Trophoblast cell (in vitro differentiated cells and primary cell): ENCODE measurements at regions not wholly inside any gene's neighbourhood (a gene's known extent, or its start where the extent isn't known, plus 50 kb on each side); places are given as distances from the start of the nearest gene placed in this dataset.

Experiments
- DNase-seq, 2 donors: peaks; one replicate each; pipeline ENCODE4 v3.0.0-alpha.2; 2016
- H2AFZ ChIP-seq: 2 replicates; pipeline ENCODE4 v1.6.1; 2013; ENCODE audit warnings: low read length, moderate library complexity, mild to moderate bottlenecking; ENCODE audit not compliant: insufficient read depth, poor library complexity
- H2AK5ac ChIP-seq: 2 replicates; pipeline ENCODE4 v1.6.1; 2013; ENCODE audit warnings: mild to moderate bottlenecking, low read length
- H2BK120ac ChIP-seq: 2 replicates; pipeline ENCODE4 v1.6.1; 2013; ENCODE audit warnings: low read length, mild to moderate bottlenecking, moderate library complexity; ENCODE audit not compliant: insufficient read depth, poor library complexity
- H2BK12ac ChIP-seq: 2 replicates; pipeline ENCODE4 v1.6.1; 2013; ENCODE audit warnings: mild to moderate bottlenecking, low read length, moderate library complexity
- H2BK5ac ChIP-seq: 2 replicates; pipeline ENCODE4 v1.6.1; 2013; ENCODE audit warnings: low read length, low read depth, moderate library complexity, mild to moderate bottlenecking; ENCODE audit not compliant: poor library complexity
- H3K14ac ChIP-seq: 2 replicates; pipeline ENCODE4 v1.6.1; 2013; ENCODE audit warnings: mild to moderate bottlenecking, low read length
- H3K18ac ChIP-seq: 2 replicates; pipeline ENCODE4 v1.6.1; 2013; ENCODE audit warnings: mild to moderate bottlenecking, low read length
- H3K23ac ChIP-seq: 2 replicates; pipeline ENCODE4 v1.6.1; 2013; ENCODE audit warnings: low read length
- H3K27ac ChIP-seq: 2 replicates; pipeline ENCODE4 v1.5.1; 2013; ENCODE audit warnings: low read depth, mild to moderate bottlenecking, inconsistent platforms, low read length, moderate library complexity
- H3K27me3 ChIP-seq: 2 replicates; pipeline ENCODE4 v1.6.1; 2013; ENCODE audit warnings: inconsistent platforms, mild to moderate bottlenecking, low read length, moderate library complexity; ENCODE audit not compliant: insufficient read depth
- H3K36me3 ChIP-seq, 2 experiments: 1 replicate in 1 of 2; 2 replicates in 1 of 2; pipeline ENCODE4 v1.6.1; 2013; ENCODE audit warnings: low read length in 2 of 2, mild to moderate bottlenecking in 2 of 2, moderate library complexity in 1 of 2; ENCODE audit not compliant: insufficient read depth in 2 of 2, control insufficient read depth in 1 of 2
- H3K4ac ChIP-seq: 2 replicates; pipeline ENCODE4 v1.6.1; 2013; ENCODE audit warnings: low read depth, mild to moderate bottlenecking, low read length, moderate library complexity
- H3K4me1 ChIP-seq, 2 experiments: 1 replicate in 1 of 2; 2 replicates in 1 of 2; pipeline ENCODE4 v1.6.1; 2013; ENCODE audit warnings: low read length in 2 of 2, mild to moderate bottlenecking in 2 of 2, moderate library complexity in 1 of 2; ENCODE audit not compliant: insufficient read depth in 2 of 2, control insufficient read depth in 1 of 2
- H3K4me2 ChIP-seq: 2 replicates; pipeline ENCODE4 v1.6.1; 2013; ENCODE audit warnings: inconsistent platforms, mild to moderate bottlenecking, low read length, moderate library complexity
- H3K4me3 ChIP-seq: 2 replicates; pipeline ENCODE4 v1.5.1; 2013; ENCODE audit warnings: mild to moderate bottlenecking, low read depth, low read length, inconsistent platforms
- H3K79me1 ChIP-seq: one replicate; pipeline ENCODE4 v1.6.1; 2013; ENCODE audit warnings: low read length
- H3K79me2 ChIP-seq: 2 replicates; pipeline ENCODE4 v1.6.1; 2013; ENCODE audit warnings: low read length, mild to moderate bottlenecking; ENCODE audit not compliant: control insufficient read depth, insufficient read depth, poor library complexity
- H3K9ac ChIP-seq: 2 replicates; pipeline ENCODE4 v1.6.1; 2013; ENCODE audit warnings: mild to moderate bottlenecking, low read length
- H3K9me3 ChIP-seq: 2 replicates; pipeline ENCODE4 v1.6.1; 2013; ENCODE audit warnings: low read depth, mild to moderate bottlenecking, control low read depth, inconsistent platforms, low read length; ENCODE audit not compliant: insufficient read depth
- H4K12ac ChIP-seq: 2 replicates; pipeline ENCODE4 v1.6.1; 2013; ENCODE audit warnings: low read depth, mild to moderate bottlenecking, low read length, moderate library complexity
- H4K8ac ChIP-seq: 2 replicates; pipeline ENCODE4 v1.6.1; 2013; ENCODE audit warnings: low read depth, mild to moderate bottlenecking, low read length, moderate library complexity
- H4K91ac ChIP-seq: one replicate; pipeline ENCODE4 v1.6.1; 2013; ENCODE audit warnings: low read depth, mild to moderate bottlenecking, low read length, moderate library complexity
- WGBS: extraction: QIAGEN DNeasy Blood & Tissue Kit; methylation state at CpG from one replicate; pipeline ENCODE4 v1.1.7; 2013; ENCODE audit warnings: missing lambda C conversion rate; ENCODE audit not compliant: insufficient read length, insufficient coverage; ENCODE audit errors: extremely low coverage; 5-methylcytosine and 5-hydroxymethylcytosine counted together

DNA sequence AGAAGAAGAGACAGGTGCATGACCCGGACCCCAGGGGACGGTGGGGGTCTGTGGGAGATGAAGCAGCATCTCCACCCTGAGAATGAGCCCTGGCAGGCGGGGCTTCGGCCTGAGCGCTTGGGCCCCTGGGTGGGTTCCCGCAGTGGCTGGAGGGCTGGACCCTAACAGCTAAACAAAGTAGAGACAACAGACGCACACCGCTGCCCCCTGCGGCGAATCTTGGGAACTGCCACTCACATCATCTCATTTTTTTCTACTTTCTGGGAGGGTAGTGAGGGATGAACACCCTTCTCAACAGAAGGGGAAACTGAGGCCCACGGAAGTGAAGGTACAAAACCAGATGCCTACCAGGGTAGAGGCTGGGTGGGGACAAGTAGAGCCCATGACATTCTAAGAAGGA is 104.7 kb downstream of the RFLNA start:
- Histone ChIP-seq H2BK12ac (no peak overlapping the region), H4K91ac (no peak overlapping the region), H3K27me3 (no peaks in the 10 kb centered on the region), H2AK5ac (no peak overlapping the region), H2BK5ac (no peak overlapping the region), H3K18ac (no peak overlapping the region), H3K9ac (no peak overlapping the region), H3K4me2 (no peak overlapping the region), H4K8ac (no peak overlapping the region), H3K79me1 (no peaks in the 10 kb centered on the region), H3K4ac (no peak overlapping the region), H2AFZ (no peak overlapping the region), H3K36me3 (peaks cover 48 to 61% of the 10 kb centered on the region in 2 experiments), H2BK120ac (no peak overlapping the region), H3K79me2 (no peaks in the 10 kb centered on the region), H3K4me1 (no peaks in the 10 kb centered on the region), H3K9me3 (peaks cover 3% of the 10 kb centered on the region), H3K4me3 (no peak overlapping the region), H3K14ac (no peak overlapping the region), H4K12ac (no peak overlapping the region), H3K27ac (no peak overlapping the region), H3K23ac (no peak overlapping the region)
- peak; percentile 28 to 62 for DNase-seq
- no CpG with 5 or more reads among the region's 11 CpGs for WGBS

DNA sequence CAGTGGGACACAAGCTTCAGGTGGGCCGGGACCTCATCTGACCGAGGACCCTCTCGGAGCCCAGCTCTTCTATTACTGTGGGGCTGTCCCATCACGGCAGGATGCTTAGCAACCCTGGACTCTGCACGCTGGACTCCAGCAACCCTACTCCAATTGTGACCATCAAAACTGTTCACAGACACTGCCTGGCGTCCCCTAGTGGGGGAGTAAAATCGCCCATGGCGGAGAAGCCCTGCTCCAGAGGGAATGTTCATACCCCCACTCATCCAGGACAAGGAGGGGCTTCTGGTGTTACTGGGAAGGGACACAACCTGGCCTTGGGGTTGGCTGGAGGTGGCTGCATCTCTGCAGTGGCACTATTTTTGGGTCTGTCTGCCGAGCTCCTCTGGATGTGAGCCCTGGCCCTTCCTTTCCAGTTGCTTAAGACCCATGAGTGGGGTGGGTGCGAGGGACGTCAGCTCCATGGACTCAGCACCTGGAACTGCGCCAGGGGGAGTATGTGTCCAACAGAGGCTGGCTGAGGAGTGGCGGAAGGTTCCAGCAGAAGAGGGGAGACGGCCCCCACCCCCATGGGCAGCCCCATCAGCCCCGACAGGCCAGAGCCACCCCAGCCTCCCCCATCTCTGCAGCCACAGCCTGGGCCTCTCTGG is 103.8 kb downstream of the RFLNA start:
- Histone ChIP-seq H2AK5ac (no peak overlapping the region), H3K27ac (no peak overlapping the region), H2BK12ac (no peak overlapping the region), H3K18ac (no peak overlapping the region), H3K9me3 (peaks cover 6% of the 10 kb centered on the region), H3K4me2 (no peak overlapping the region), H3K36me3 (peaks cover 56 to 67% of the 10 kb centered on the region in 2 experiments), H4K91ac (no peak overlapping the region), H3K14ac (no peak overlapping the region), H3K4me1 (no peaks in the 10 kb centered on the region), H2AFZ (no peak overlapping the region), H2BK120ac (no peak overlapping the region), H3K79me2 (no peaks in the 10 kb centered on the region), H4K12ac (no peak overlapping the region), H3K79me1 (no peaks in the 10 kb centered on the region), H3K27me3 (no peaks in the 10 kb centered on the region), H3K23ac (no peak overlapping the region), H3K4me3 (no peak overlapping the region), H2BK5ac (no peak overlapping the region), H4K8ac (no peak overlapping the region), H3K4ac (no peak overlapping the region), H3K9ac (no peak overlapping the region)
- no peak for DNase-seq
- no CpG with 5 or more reads among the region's 15 CpGs for WGBS

DNA sequence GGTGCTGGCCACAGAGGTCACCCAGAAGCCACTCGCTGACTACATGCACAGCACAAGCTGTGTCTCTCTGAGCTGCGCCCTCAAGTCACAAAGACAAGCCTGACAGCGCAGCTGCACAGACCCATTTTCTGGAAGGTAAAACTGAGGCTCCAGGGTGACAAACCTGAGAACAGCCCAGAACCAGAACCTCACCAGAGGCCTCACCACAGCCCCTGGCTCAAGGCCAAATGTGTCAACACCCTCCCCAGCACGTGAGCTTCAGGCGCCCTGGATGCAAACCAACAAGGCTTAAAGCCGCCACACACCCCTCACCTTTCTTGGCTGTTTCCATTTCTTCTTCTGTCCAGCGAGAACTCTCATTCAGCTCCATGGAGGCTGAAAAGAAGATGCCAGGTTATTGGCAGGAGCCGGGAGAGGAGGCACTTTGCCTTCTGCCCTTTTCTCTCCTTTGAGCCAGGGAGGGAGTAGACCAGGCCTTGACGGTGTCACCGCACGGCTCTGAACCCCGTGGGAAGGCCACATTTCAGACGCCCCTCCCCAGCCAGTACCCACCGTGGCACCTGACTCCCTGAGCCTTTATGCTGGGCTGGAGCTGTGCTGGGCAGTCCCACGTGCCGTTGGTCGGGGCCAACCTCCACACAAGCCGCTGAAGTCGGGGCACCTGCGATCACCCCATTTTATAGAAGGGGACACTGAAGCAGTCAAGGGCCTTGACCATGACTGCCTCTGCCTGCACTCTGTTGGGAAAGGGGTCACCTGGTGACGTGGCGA is 103.1 kb downstream of the RFLNA start:
- Histone ChIP-seq H3K18ac (no peak overlapping the region), H4K8ac (no peak overlapping the region), H3K79me1 (peaks cover under 1% of the 10 kb centered on the region), H3K9me3 (peaks cover 6% of the 10 kb centered on the region), H4K91ac (no peak overlapping the region), H3K23ac (no peak overlapping the region), H3K36me3 (peaks cover 61 to 72% of the 10 kb centered on the region in 2 experiments), H2AFZ (no peak overlapping the region), H3K27ac (no peak overlapping the region), H3K4me3 (no peak overlapping the region), H2BK12ac (no peak overlapping the region), H3K27me3 (no peaks in the 10 kb centered on the region), H4K12ac (no peak overlapping the region), H3K79me2 (peaks cover under 1% of the 10 kb centered on the region), H3K9ac (no peak overlapping the region), H2AK5ac (no peak overlapping the region), H3K4me1 (peaks cover 3 to 5% of the 10 kb centered on the region in 2 experiments), H3K4ac (no peak overlapping the region), H2BK5ac (no peak overlapping the region), H3K4me2 (no peak overlapping the region), H3K14ac (no peak overlapping the region), H2BK120ac (no peak overlapping the region)
- WGBS, result no CpG with 5 or more reads among the region's 22 CpGs
- no peak for DNase-seq

DNA sequence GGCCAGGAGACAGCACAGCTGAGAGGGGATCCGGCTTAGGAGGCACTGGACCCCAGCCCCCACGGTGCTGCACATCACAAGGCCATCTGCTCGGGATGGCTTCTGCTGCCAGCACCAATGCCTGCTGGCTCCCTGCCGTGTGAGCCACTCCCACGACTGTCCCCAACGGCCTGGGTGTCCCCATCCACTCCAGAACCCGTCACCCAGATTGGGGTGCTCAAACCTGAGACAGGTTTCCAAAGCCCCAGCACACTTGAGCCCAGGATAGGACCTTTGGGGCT is 102.4 kb downstream of the RFLNA start:
- no peak overlapping the region for H3K14ac ChIP-seq
- H3K4ac ChIP-seq, result no peak overlapping the region
- H4K8ac ChIP-seq, result no peak overlapping the region
- H3K27me3 ChIP-seq, result no peaks in the 10 kb centered on the region
- no peak overlapping the region for H3K4me2 ChIP-seq
- H3K4me3 ChIP-seq, result no peak overlapping the region
- no peak for DNase-seq
- H3K79me1 ChIP-seq, result peaks cover 5% of the 10 kb centered on the region
- no peak overlapping the region for H2AFZ ChIP-seq
- peaks cover 9 to 12% of the 10 kb centered on the region in 2 experiments for H3K4me1 ChIP-seq
- peaks cover 60 to 67% of the 10 kb centered on the region in 2 experiments for H3K36me3 ChIP-seq
- H3K18ac ChIP-seq, result no peak overlapping the region
- H4K12ac ChIP-seq, result no peak overlapping the region
- no peak overlapping the region for H3K23ac ChIP-seq
- no peak overlapping the region for H2AK5ac ChIP-seq
- H3K9ac ChIP-seq, result no peak overlapping the region
- H3K27ac ChIP-seq, result no peak overlapping the region
- WGBS, result no CpG with 5 or more reads among the region's 7 CpGs
- H3K79me2 ChIP-seq, result peaks cover 2% of the 10 kb centered on the region
- H3K9me3 ChIP-seq, result peaks cover 6% of the 10 kb centered on the region
- no peak overlapping the region for H4K91ac ChIP-seq
- no peak overlapping the region for H2BK5ac ChIP-seq
- H2BK12ac ChIP-seq, result no peak overlapping the region
- H2BK120ac ChIP-seq, result no peak overlapping the region
